ENCODE measurements at regions not wholly inside any gene's neighbourhood (a gene's known extent, or its start where the extent isn't known, plus 50 kb on each side); places are given as distances from the start of the nearest gene placed in this dataset.

- TF ChIP-seq EP300 (IDR thresholded peaks at IDR 0.05) = no peak
- no peak for TF ChIP-seq POLR2A (IDR thresholded peaks at IDR 0.05)
- TF ChIP-seq CTCF (IDR thresholded peaks at IDR 0.05) = no peak
Measured at GRCh38 chr2:40964509-40965250, 512.8 kb upstream of the SLC8A1 start.
